Caki2 (cell line): ENCODE measurements at regions not wholly inside any gene's neighbourhood (a gene's known extent, or its start where the extent isn't known, plus 50 kb on each side); places are given as distances from the start of the nearest gene placed in this dataset.

Experiments used
- DNase-seq: peaks from one replicate; pipeline ENCODE4 v3.0.0-alpha.2; 2015; ENCODE audit warnings: low read depth
- in situ Hi-C: cut with HindIII; loops from 2 replicates; pipeline ENCODE4 v1.10.0; 2016; ENCODE audit warnings: low sequenced_read_pairs, low pct_unique_long_range_greater_than_20kb, mixed read lengths

DNA sequence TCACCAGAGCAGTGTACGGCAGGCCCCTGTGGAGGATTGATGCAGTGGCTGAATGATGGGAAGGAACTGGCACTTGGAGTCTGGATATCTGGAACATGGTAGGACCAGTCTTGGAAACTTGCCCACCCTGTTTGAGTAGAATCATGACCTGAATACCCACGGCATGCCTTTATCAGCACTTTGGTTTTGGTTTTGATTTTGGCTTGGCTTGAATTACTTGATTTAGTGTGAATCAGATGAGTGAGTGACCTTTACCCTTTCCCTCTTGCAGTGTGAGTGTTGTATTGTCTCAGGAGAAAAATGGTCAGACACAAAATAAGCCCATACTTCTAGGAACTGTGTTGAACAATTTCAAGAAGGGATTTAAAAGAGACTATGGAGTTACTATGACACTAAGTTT, 801.0 kb upstream of the TSPY4 start:
- DNase-seq = no peak
- in situ Hi-C loops = no loop called here

DNA sequence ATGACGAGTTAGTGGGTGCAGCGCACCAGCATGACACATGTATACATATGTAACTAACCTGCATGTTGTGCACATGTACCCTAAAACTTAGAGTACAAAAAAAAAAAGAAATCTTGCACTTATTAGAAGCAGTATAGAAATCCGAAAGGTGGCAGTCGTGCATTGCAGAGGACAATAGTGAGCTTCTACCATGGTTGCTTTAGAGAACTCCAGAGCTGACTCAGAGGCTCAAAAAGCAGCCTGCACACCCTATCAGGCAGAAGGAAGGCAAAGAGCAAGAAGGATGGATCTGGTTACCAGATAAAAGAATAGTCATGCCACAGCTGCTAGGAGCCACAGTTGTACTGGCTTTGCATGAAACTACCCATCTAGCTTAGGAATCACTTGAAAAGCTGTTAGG, 796.0 kb upstream of the TSPY4 start:
- in situ Hi-C loops = no loop called here
- DNase-seq = no peak

DNA sequence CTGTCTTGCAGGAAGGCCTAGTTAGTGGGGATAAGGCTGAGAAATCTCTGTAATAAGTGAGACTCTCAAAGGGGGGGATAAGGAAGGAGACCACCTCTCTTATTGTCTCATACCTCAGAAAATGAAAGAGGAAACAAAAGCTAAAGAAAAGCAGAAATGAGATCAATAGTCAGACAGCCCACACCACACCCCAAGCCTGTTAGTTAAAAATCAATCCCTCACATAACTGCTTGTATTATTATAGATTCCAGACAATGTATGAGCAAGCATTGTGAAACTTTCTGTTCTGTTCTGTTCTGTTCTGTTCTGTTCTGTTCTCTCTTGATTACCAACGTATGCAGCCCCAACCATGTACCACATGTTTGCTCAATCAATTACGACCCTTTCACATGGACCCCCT, 792.5 kb upstream of the TSPY4 start:
- DNase-seq = no peak
- in situ Hi-C loops = no loop called here

DNA sequence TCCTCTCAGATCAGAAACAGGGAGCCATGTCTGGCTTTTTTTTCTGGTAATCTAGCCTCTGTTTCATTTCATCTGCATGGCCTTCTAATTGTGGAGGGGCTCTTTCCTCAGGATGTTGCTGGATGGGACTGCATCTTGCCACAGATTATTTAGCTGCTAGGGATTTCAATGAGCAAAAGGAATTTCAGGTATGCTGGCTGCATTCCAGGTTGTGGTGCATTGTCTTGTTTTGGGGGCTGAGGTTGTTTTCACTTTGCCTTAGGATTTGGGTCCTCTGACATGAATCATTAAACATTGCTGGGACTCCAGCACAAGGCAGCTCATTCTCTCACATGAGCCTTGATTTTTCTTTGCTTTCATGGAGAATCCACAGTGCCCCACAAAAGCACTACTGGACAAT, 789.3 kb upstream of the TSPY4 start:
- in situ Hi-C loops = no loop called here
- no peak for DNase-seq

DNA sequence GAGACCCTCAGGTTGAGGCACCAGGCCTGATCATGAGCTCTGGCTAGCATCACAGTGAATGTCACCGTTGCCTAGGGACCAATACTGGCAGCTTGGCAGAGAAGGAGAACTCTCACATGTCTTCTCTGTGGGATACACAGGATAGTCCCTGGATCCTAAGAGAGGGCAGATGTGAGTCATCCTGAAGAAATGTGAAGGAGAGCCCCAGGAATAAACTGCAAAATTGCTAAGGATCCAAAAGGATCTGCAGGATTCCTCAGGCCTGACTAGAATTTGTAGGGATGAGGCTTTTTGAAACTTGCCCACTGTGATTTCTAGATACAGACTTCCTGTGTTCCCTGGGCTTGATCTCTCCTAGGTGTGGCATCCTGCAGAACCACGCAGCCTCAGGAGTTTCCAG, 785.9 kb upstream of the TSPY4 start:
- in situ Hi-C loops = no loop called here
- DNase-seq = no peak

DNA sequence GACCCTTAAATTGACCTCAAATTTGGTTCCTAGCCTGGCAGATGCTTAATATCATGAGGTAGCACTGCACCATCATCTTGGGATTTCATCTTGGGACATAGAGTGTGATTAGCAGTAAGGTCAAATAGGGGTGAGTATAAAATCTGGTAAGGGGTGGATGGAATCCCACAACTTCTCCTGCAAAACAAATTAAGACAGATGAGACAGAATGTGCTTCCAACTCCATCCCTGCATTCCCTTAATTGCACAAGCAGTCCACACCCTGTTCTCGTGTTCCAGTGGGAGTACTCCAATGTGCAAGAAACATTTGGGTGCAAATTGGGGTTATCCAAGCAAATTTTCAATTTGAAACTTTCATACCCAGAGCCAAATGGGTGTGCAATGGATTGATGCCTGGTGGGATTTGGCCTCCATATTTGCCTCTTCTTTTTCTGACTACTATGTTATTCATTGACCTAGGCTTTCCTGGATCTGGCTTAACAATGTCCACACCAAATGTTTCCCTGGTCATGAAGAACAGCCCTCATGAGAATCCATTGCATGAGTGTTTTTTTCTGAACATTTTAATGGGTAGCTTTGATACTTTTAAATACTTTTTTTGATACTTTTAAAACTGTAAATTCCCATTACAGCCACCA, 785.0 kb upstream of the TSPY4 start:
- no peak for DNase-seq
- in situ Hi-C loops = no loop called here

DNA sequence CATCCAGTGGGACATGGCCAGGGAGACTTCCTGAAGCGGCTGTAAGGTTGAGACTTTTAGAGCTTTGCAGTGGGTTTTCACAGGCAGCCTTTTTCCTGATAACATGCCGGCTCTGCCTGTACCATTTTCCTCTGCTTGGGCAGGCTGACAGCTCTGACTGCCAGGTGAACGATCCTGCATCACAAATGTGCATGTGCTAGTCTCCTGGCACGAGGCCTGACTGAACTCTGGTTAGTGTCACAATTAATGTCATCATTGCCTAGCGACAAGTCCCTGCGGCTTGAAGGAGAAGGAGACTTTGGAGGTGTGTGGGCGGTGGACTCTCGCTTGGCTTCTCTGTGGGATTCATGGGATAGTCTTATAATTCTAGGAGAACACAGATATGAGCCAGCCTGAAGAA, 783.6 kb upstream of the TSPY4 start:
- no peak for DNase-seq
- in situ Hi-C loops = no loop called here

DNA sequence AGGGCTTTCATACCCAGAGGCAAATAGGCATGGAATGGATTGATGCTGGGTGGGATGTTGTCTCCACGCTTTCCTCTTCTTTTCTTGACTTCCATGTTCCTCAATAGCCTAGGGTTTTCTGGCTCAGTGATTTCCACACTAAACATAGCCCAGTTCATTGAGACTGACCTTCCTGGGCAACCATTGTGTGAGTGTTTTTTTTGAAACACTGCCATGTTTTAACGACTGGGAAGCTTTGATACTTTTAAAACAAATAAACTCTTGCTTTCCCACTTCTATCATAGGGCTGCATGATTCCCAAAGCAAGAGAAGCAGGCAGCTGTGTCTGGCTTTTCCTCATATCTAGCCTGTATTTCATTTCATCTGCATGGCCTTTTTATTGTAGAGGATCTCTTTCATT, 775.9 kb upstream of the TSPY4 start:
- DNase-seq = peak; percentile 1
- in situ Hi-C loops = no loop called here

DNA sequence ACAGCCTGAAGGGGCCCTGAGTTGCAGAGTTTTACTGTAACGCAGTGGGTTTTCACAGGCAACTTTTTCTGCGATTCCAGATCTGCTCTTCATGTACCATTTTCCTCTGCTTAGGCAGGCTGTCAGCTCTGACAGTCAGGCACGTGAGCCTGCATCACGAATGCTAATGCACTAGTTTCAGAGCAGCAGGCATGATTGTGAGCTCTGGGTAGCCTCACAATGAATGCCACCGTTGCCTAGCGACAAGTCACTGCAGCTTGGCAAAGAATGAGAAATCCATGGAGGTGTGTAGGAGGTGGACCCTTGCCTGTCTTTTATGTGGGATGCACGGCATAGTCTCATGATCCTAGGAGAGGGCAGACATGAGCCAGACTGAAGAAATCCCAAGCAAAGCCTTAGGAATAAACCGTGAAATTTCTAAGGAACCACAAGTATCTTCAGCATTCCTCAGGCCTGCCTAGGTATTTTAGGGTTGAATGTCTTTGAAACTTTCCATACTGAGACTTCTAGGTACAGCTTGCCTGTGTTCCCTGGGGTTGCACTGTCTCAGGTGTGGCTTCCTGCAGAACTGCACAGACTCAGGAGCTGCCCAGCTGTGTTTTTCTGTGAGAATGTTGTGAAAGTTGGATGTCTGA, 774.7 kb upstream of the TSPY4 start:
- in situ Hi-C loops = no loop called here
- DNase-seq = no peak

DNA sequence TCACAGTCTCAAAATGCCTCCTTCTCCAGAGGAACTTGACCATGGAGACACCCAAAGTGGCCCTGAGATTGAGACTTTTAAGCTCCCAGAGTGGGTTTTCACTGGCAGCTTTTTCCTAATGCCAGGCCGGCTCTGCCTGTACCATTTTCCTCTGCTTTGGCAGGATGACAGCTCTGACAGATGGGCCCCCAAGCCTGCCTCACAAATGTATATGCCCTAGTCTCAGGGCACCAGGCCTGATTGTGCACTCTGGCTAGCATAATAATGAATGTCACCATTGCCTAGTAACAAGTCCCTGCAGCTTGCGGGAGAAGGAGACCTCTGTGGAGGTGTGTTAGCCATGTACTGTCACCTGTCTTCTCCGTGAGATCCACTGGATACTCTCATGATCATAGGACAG, 772.8 kb upstream of the TSPY4 start:
- in situ Hi-C loops = no loop called here
- DNase-seq = no peak

DNA sequence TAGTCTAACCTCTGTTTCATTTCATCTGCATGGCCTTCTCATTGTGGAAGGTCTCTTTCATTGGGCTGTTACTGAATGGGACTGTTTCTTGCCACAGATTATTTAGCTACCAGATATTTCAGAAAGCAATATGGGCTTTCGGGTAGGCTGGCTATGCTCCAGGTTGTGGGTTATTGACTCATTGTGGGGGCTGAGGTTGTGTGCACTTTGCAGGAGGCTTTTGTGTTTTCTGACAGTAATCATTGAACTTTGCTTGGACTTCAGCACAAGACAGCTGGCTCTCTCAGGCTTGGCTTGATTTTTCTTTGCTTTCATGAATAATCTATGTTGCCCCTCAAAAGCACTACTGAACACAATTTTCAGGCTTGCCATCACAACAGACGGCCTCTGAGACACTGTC, 771.1 kb upstream of the TSPY4 start:
- in situ Hi-C loops = no loop called here
- DNase-seq = no peak

DNA sequence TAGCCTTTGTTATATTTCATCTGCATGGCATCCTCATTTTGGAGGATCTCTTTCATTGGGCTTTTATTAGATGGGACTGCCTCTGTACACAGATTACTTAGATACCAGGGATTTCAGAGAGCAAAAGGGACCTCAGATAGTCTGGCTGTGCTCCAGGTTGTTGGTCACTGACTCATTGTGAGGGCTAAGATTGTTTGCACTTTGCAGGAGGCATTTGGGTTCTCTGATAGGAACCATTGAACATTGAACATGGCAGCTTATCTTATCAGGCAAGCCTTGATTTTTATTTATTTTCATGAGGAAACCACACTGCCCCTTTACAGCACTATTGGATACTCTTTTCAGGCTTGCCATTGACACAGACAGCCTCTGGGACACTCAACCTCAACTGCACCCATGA, 766.9 kb upstream of the TSPY4 start:
- no peak for DNase-seq
- in situ Hi-C loops = no loop called here

DNA sequence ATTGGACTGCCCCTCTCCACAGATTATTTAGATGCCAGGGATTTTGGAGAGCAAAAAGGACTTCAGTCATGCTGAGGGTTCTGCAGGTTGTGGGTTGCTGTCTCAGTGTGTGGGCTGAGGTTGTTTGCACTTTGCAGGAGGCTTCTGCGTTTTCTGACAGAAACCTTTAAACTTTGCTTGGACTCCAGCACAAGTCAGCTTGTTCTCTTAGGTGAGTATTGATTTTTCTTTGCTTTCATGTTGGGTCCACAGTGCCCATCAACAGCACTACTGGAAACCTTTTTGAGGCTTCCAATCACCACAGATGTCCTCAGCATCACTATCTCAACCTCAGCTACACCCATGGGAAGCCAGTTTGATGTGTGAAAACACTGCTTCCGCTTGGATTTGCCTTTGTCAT, 764.3 kb upstream of the TSPY4 start:
- in situ Hi-C loops = no loop called here
- no peak for DNase-seq

DNA sequence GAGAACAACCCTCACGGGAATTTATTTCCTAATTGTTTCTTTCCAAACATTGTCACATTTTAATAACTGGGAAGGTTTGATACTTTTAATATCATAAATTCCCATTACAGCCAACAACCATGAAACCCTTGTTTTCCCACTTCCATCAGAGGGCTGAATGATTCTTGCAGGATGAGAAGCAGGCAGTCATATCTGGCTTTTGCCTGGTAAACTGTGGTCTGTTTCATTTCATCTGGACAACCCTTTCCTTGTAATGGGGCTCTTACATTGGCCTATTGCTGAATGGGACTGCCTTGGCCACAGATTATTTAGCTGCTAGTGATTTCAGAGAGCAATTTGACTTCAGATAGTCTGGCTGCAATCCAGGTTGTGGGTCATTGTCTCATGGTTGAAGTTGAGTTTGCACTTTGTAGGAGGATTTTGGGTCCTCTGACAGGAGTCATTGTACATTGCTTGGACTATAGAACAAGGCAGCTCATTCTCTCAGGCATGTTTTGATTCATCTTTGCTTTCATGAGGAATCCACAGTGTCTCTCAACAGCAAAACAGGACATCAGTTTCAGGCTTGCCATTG, 754.9 kb upstream of the TSPY4 start:
- in situ Hi-C loops = no loop called here
- DNase-seq = no peak

DNA sequence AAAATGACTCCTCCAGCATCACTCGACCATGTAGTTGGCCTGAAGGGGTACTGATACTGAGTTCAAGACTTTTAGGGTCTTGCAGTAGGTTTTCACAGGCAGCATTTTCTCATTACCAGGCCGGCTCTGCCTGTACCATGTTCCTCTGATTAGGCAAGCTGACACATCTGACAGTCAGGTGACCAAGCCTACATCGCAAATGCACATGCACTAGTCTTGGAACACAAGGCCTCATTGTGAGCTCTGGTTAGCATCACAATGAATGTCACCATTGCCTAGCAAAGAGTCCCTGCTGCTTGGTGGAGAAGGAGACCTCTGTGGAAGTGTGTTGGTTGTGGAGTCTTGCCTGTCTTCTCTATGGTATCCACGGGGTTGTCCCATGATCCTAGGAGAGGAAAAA, 754.1 kb upstream of the TSPY4 start:
- DNase-seq = no peak
- in situ Hi-C loops = no loop called here

DNA sequence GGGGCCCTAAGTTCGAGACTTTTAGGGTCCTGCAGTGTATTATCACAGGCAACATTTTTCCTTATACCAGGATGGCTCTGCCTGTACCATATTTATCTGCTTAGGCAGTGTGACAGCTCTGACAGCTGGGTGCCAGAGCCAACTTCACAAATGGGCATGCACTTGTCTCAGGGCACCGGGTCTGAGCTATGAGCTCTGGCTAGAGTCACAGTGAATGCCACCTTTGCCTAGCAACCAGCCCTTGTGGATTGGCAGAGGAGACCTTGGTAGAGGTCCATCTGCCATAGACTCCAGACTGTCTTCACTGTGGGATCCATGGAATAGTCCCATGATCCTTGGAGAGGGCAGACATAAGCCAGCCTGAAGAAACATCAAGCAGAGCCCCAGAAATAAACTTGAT, 746.6 kb upstream of the TSPY4 start:
- no peak for DNase-seq
- in situ Hi-C loops = no loop called here

DNA sequence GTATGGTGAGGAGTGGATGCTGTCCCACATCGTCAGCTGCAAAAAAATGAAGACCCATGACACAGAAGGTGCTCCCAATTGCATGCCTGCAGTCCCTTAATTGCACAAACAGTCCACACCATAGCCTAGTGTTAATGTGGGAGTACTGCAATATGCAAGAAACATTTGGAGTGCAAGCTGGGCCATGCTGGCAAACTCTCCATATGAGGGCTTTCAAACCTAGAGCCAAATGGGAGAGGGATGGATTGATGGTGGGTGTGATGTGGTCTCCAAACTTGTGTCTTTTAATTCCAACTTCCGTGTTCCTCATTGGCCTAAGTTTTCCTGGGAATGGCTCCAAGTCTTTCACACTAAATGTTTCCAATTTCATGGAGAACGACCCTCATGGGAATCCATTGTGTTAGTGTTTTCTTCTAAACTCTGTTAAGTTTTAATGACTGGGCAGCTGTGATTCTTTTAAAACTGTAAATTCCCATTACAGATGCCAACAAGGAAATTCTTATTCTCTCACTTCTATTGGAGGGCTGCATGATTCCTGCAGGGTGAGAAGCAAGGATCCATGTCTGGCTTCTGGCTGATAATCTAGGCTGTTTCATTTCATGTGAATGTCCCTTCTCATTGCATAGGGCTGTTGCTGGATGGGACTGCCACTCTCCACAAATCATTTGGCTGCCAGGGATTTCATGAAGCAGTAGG, 745.3 kb upstream of the TSPY4 start:
- in situ Hi-C loops = no loop called here
- no peak for DNase-seq

DNA sequence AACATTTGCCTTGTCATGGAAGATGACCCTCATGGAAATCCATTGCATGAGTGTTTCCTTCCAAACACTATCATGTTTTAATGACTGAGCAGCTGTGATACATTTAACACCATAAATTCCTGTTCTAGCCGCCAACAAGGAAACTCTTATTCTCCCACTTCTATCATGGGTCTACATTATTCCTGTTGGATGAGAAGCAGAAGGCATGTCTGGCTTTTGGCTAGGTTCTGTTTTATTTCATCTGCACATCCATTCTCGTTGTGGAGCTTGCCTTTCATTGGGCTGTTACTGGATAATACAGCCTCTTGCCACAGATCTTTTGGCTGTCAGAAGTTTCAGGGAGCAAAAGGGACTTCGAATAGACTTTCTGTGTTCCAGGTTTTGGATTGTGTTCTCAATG, 742.6 kb upstream of the TSPY4 start:
- no peak for DNase-seq
- in situ Hi-C loops = no loop called here

DNA sequence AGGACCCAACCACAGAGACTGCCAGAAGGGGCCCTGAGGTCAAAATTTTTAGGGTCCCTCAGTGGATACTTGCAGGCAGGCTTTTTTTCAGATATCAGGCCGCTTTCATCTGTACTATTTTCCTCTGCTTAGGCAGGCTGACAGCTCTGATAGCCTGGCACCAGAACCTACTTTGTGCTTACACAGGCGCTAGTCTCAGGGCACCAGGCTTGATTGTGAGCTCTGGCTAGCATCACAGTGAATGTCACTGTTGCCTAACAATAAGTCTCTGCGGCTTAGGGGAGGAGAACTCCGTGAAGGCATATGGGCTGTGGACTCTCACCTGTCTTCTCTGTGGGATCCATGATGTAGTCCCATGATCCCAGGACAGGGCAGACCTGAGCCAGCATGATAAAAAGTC, 738.1 kb upstream of the TSPY4 start:
- in situ Hi-C loops = no loop called here
- no peak for DNase-seq

DNA sequence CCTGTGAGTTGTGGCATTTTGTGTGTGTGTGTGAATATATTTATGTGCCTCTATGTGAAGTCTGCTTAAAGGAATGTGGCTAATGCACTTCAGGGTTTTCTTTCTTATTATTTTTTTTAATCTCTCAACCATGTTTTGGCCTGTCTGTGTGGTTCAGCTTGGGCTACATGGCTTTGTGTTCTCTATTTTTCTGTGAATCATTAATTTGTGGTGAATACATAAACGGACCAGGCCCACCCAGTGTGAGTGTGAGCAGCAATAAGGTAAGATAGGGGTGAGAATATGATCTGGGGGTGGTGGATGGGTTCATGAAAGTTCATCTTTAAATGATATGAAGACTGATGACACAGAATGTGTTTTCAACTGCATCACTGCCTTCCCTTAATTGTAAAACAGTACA, 726.6 kb upstream of the TSPY4 start:
- peak; percentile 60 for DNase-seq
- in situ Hi-C loops = no loop called here
